ENCODE measurements at regions not wholly inside any gene's neighbourhood (a gene's known extent, or its start where the extent isn't known, plus 50 kb on each side); places are given as distances from the start of the nearest gene placed in this dataset.
"Not testable (repeated sequence)": the region's sequence is repeated elsewhere in the genome, so short reads cannot be mapped to it uniquely, and the experiment has no call there.

GRCh38 chr13:65937251-65937650 lies 1292.9 kb downstream of the PCDH9 start:
- no peak for DNase-seq

DNA sequence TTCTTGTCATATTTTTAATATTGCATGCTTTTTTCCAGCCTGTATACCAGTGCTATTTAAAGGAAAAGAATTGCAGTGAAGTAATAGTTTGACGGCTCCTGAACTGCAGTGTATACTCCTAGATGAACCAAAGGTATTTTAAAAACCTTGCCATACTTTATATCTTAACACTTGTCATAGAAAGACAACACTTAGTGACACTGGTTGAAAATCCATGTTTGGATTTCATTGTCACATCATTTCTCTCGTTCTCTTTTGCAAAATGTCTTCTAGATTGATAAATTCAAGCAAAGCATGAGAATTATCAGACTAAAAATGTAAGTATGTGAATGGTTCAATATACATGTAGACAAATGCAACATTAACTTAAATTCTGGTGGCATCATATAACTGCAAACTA lies 1293.9 kb downstream of the PCDH9 start:
- no peak for DNase-seq

DNA sequence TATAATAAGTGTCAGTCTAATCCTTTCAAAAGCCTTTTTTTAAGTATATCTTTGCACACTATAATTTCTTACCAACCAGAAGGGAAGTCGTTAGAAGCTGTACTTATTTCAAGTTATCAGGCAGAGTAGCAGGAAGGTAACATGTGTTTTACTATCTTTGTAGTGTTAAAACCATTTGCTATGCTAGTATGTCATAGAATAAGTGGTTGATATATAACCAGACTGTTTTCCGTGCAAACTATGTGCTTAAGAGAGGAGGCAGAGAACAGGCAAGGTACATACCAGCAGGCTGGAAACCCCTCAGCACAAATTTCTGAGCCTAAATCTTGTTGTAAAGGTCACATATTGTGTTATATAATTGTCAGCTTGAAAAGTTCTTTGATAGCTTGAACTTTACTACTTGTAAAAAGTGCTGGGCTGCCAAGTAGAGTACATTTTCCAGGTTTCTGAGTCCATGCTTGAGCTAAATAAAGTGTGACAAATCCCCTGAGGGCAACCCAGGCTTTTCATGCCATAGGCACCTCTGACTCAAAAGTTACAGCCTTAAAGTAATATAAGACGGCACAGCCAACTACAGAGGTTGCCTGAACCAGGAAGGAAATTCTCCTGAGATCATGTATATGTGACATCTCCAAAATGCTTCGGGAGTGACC lies 1297.4 kb downstream of the PCDH9 start:
- DNase-seq: no peak

- DNase-seq: no peak
These were observed 1298.1 kb downstream of the PCDH9 start for GRCh38 chr13:65932013-65932412.

GRCh38 chr13:65929436-65929835 lies 1300.7 kb downstream of the PCDH9 start:
- no peak for DNase-seq

- no peak for DNase-seq
These were observed 1303.4 kb downstream of the PCDH9 start for GRCh38 chr13:65926750-65927171.

DNA sequence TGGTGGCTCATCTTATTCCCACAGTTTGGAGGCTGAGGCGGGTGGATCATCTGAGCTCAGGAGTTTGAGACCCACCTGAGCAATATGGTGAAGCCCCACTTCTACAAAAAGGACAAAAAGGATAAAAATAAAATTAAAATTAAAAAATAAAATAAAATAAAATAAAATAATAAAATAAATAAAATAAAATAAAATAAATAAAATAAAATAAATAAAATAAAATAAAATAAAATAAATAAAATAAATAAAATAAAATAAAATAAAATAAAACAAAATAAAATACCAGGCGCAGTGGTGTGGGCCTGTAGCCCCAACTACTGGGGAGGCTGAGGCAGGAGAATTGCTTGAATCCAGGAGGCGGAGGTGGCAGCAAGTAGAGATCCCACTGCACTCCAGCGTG lies 1307.3 kb downstream of the PCDH9 start:
- not testable (repeated sequence) for DNase-seq

- no peak for DNase-seq
These were observed 1308.2 kb downstream of the PCDH9 start for GRCh38 chr13:65921933-65922332.

GRCh38 chr13:65917731-65918130 lies 1312.4 kb downstream of the PCDH9 start:
- no peak for DNase-seq

GRCh38 chr13:65915195-65915594 lies 1314.9 kb downstream of the PCDH9 start:
- DNase-seq: no peak

- DNase-seq: no peak
These were observed 1315.4 kb downstream of the PCDH9 start for GRCh38 chr13:65914716-65915115.

DNA sequence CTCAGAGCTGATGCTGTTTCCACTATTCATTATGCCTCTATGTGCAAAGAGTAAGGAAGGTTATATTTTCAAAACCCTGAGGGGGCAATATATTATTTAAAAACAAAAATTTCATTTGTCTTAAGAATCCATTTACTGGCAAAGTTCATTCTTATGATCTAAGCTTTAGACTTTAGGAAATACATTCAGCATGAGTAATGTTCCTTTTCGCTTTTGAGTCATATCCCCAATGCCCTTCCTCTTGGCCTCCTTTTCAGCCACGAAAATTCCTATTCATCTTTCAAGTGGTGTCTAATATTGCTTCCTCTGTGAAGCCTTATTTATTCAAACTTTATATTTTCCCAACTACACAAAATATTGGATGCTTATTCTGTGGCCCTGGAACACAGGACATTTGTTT lies 1317.0 kb downstream of the PCDH9 start:
- no peak for DNase-seq

GRCh38 chr13:65912516-65912915 lies 1317.6 kb downstream of the PCDH9 start:
- no peak for DNase-seq

DNA sequence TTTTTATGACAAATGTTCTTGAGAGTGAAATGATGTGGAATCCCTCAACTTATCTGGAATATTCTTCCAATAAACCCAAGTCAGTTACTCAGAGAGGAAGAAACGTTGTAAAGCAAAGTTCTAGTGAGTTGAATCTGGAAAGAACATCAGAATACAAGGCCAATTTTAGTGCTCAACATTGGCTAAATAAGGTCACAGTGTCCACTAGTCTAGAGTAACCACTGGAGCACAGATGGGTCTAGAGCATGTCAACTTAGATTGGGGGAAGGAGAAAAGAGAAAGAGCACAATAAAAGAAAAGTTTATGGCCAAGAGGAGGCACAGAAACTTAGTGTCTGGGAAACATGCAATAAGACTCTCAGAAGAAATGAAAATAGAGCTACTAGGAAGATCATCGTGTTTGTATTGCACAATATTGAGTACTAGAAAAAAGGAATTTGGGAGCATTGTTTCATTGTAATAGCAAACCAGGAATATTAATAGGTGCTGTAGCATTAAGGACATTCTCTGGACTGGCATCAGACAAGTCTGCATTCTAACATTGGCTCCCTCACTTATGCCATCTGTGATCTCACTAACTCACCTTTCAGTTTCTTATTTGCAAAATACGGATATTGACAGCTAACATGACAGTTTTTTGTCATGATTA lies 1318.5 kb downstream of the PCDH9 start:
- no peak for DNase-seq

DNA sequence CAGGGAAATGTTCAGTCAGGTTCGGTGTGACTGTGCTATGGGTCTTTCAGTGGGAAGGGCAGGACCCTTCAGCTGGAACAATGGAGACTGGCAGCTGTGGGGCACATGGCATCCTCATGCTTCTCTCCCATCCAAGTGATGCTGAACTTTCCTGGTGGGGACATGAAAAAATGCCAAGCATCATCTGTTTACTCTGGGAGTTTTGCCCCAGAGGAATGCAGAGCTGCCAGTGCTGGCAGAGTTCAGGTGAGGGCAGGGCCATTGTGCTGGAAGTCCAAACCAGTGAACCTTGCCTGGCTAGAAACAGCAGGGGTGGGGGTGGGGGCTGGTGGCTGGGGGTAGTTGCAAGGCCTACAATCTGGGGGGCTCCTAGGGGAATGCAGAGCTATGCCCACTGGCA lies 1320.6 kb downstream of the PCDH9 start:
- DNase-seq: no peak

GRCh38 chr13:65907666-65908525 lies 1322.2 kb downstream of the PCDH9 start:
- no peak for DNase-seq

- DNase-seq: no peak
These were observed 1328.4 kb downstream of the PCDH9 start for GRCh38 chr13:65901723-65902122.

GRCh38 chr13:65894049-65894448 lies 1336.1 kb downstream of the PCDH9 start:
- no peak for DNase-seq

GRCh38 chr13:65892859-65893258 lies 1337.3 kb downstream of the PCDH9 start:
- no peak for DNase-seq

GRCh38 chr13:65889368-65889767 lies 1340.8 kb downstream of the PCDH9 start:
- DNase-seq: no peak

DNA sequence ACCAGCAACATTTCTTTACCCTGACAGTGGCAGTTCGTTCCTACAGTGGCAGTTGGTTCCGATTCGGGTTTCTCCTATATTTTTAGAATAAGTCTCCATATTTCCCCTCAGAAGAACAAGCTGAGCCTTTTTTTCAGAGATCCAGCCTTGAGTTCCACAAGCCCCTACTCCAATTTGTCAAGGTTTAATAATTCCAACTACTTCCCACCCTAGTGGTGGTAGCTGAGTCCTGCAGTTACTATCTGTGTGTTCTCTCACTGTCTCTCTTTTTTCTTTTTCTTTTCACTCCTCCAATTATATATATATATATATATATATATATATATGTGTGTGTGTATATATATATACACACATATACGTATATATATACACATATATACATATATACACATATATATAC lies 1347.3 kb downstream of the PCDH9 start:
- no peak for DNase-seq

DNA sequence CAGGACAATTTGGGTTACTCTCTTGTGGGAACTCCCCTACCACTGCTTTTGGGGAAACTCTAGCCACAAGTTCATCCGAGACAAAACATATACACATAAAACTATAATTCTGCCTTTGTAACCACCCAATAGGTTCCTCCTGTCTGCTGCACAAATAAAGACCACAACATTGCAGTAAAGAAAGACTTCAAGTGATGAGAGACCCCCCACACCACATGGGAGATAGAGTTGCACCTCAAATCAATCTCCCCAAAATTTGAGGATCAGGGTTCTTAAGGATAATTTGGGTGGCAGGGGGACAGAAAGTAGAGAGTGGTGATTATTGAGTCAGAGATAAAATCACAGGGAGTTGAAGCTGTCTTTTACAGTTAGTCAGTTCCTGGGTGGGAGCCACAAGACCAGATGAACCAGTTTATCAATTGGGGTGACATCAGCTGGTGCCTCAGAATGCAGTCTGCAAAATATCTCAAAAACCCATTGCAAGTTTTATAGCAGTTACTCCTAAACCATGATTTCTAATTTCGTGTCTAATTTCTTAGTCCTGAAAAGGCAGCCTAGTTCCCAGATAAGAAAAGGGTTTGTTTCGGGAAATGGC lies 1348.5 kb downstream of the PCDH9 start:
- DNase-seq: no peak

GRCh38 chr13:65875031-65875430 lies 1355.1 kb downstream of the PCDH9 start:
- no peak for DNase-seq

DNA sequence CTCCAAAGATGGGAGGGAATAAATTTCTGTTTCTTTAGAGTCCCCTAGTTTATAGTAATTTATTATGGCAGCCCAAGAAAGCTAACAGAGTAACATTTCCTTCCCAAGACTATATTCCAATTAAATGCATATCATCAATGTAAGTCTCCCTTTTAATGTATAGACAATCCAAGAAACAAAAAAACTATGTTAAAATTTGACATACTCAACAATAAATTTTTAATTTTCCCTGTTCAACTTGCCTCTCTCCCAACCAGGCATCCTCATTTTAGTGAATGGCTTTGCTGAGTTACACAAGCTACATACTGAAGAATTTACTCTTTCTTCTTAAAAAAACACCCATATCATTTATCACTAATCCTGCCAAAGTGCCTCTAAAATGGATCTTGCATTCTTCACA lies 1357.7 kb downstream of the PCDH9 start:
- DNase-seq: no peak
